H1 (cell line): ENCODE measurements at regions not wholly inside any gene's neighbourhood (a gene's known extent, or its start where the extent isn't known, plus 50 kb on each side); places are given as distances from the start of the nearest gene placed in this dataset.

ENCODE experiments used
- CHD7 ChIP-seq: fragments of 300-600 bp; sonication (generic); IDR thresholded peaks from 2 replicates; pipeline ENCODE4 v1.7.1; 2012; ENCODE audit warnings: low read length, moderate library complexity, mild to moderate bottlenecking, inconsistent platforms; ENCODE audit not compliant: insufficient replicate concordance
- NANOG ChIP-seq: IDR thresholded peaks from 2 replicates; pipeline ENCODE4 v1.6.1; 2011; ENCODE audit warnings: low read length, low read depth, mild to moderate bottlenecking, inconsistent platforms; ENCODE audit not compliant: insufficient read depth, poor library complexity, severe bottlenecking
- POLR2AphosphoS5 ChIP-seq: IDR thresholded peaks from 2 replicates; pipeline ENCODE4 v1.6.1; 2011; ENCODE audit warnings: low read depth, low read length
- SIN3A ChIP-seq, 2 experiments: IDR thresholded peaks in 1 of 2; conservative IDR thresholded peaks in 1 of 2; 2 replicates each; pipeline ENCODE4 v1.6.1; 2011 to 2012; ENCODE audit warnings: low read length in 2 of 2, improper control_type of control experiment in 1 of 2, low read depth in 1 of 2, mild to moderate bottlenecking in 1 of 2
- TBP ChIP-seq: IDR thresholded peaks from 2 replicates; pipeline ENCODE4 v1.6.1; 2011; ENCODE audit warnings: low read depth, low read length, improper control_type of control experiment

GRCh38 chr5:125140220-125140619 lies 393.8 kb upstream of the ZNF608 start (continued):
- TF ChIP-seq CHD7 (no peak), POLR2AphosphoS5 (no peak), TBP (no peak), SIN3A (conservative IDR thresholded peaks at IDR 0.05 in 1 of 2, IDR thresholded peaks at IDR 0.05 in 1 of 2; ENCODE audit: low read depth in 1 of 2, low read length in 2 of 2) (no peak), NANOG (no peak)
